ENCODE measurements at regions not wholly inside any gene's neighbourhood (a gene's known extent, or its start where the extent isn't known, plus 50 kb on each side); places are given as distances from the start of the nearest gene placed in this dataset.

- SMC1A ChIA-PET (ENCODE audit: uncharacterized antibody, unreplicated experiment) = no interaction called here
- Histone ChIP-seq H3K9me3 (replicated peaks; ENCODE audit: control insufficient read depth, insufficient read depth, low read length) (no peaks in the 10 kb centered on the region), H3K27me3 (replicated peaks in 1 of 2; ENCODE audit: control insufficient read depth in 2 of 2, insufficient read depth in 2 of 2, low read length in 1 of 2) (no peaks in the 10 kb centered on the region), H3K9ac (ENCODE audit: control insufficient read depth, insufficient read depth, low read length) (no peak overlapping the region), H2AFZ (ENCODE audit: control insufficient read depth, low read depth, low read length) (no peak overlapping the region), H3K79me2 (ENCODE audit: control insufficient read depth, insufficient read depth, low read length) (no peaks in the 10 kb centered on the region), H3K4me2 (ENCODE audit: control insufficient read depth, insufficient read depth) (no peak overlapping the region), H3K36me3 (ENCODE audit: control insufficient read depth in 2 of 2, insufficient read depth in 2 of 2, low read length in 1 of 2) (no peaks in the 10 kb centered on the region), H4K20me1 (ENCODE audit: control insufficient read depth, insufficient read depth) (no peaks in the 10 kb centered on the region), H3K4me1 (ENCODE audit: control insufficient read depth, insufficient read depth, low read length) (no peaks in the 10 kb centered on the region), H3K27ac (ENCODE audit: control insufficient read depth, insufficient read depth) (no peak overlapping the region), H3K4me3 (no peak overlapping the region)
- RAD21 ChIA-PET (ENCODE audit: unreplicated experiment) = no interaction called here
- BruUV-seq (replicated peaks) = no TSS peak
- TF ChIP-seq MTA3 (IDR thresholded peaks at IDR 0.05; ENCODE audit: borderline replicate concordance, low read length) = no peak
- peak; percentile 74 for TF ChIP-seq ATF7 (IDR thresholded peaks at IDR 0.05; ENCODE audit: low read depth)
- no peak for ATAC-seq
- no peak for DNase-seq (ENCODE audit: low read depth, low spot score)
- intact Hi-C loops (cut with micrococcal nuclease; ENCODE audit: unreplicated experiment) (no loop called here), in situ Hi-C loops (cut with MboI) (no loop called here)
- 0% methylated on average over 2 of the region's 2 CpGs for WGBS (ENCODE audit: insufficient coverage, insufficient replicate concordance, low lambda C conversion rate, missing lambda C conversion rate)
- POLR2A ChIA-PET = no interaction called here
- no peak for FAIRE-seq
- CTCF ChIA-PET = no interaction called here
These were observed 1799.9 kb upstream of the ACO1 start for GRCh38 chr9:30584559-30584958.

- Histone ChIP-seq H3K4me1 (ENCODE audit: control insufficient read depth, insufficient read depth, low read length) (no peaks in the 10 kb centered on the region), H3K27me3 (replicated peaks in 1 of 2; ENCODE audit: control insufficient read depth in 2 of 2, insufficient read depth in 2 of 2, low read length in 1 of 2) (no peaks in the 10 kb centered on the region), H3K79me2 (ENCODE audit: control insufficient read depth, insufficient read depth, low read length) (no peaks in the 10 kb centered on the region), H2AFZ (ENCODE audit: control insufficient read depth, low read depth, low read length) (no peak overlapping the region), H4K20me1 (ENCODE audit: control insufficient read depth, insufficient read depth) (no peaks in the 10 kb centered on the region), H3K4me3 (no peak overlapping the region), H3K27ac (ENCODE audit: control insufficient read depth, insufficient read depth) (no peak overlapping the region), H3K9ac (ENCODE audit: control insufficient read depth, insufficient read depth, low read length) (no peak overlapping the region), H3K9me3 (replicated peaks; ENCODE audit: control insufficient read depth, insufficient read depth, low read length) (no peaks in the 10 kb centered on the region), H3K36me3 (ENCODE audit: control insufficient read depth in 2 of 2, insufficient read depth in 2 of 2, low read length in 1 of 2) (no peaks in the 10 kb centered on the region), H3K4me2 (ENCODE audit: control insufficient read depth, insufficient read depth) (no peak overlapping the region)
- ATAC-seq (no peak), DNase-seq (ENCODE audit: low read depth, low spot score) (no peak), FAIRE-seq (no peak)
- ChIA-PET POLR2A (no interaction called here), CTCF (no interaction called here), SMC1A (ENCODE audit: uncharacterized antibody, unreplicated experiment) (interaction anchor here (1.6 kb wide), 1 partner anchor 10 kb away, joined by 5 read pairs; no protein-coding TSS in a partner anchor), RAD21 (ENCODE audit: unreplicated experiment) (interaction anchor here (1.5 kb wide), 1 partner anchor 8 kb away, joined by 5 read pairs; no protein-coding TSS in a partner anchor)
- TF ChIP-seq TAF1 (IDR thresholded peaks at IDR 0.05; ENCODE audit: borderline replicate concordance, low read depth, low read length) (no peak), ZNF207 (IDR thresholded peaks at IDR 0.05; ENCODE audit: borderline replicate concordance) (no peak), PRDM15 (CRISPR knock-in tag; IDR thresholded peaks at IDR 0.05) (no peak), ETV6 (conservative IDR thresholded peaks at IDR 0.05 in 1 of 2, IDR thresholded peaks at IDR 0.05 in 1 of 2; ENCODE audit: borderline replicate concordance in 1 of 2, low read depth in 1 of 2) (no peak), CHD1 (IDR thresholded peaks at IDR 0.05; ENCODE audit: low read depth, low read length) (no peak), MEF2A (IDR thresholded peaks at IDR 0.05; ENCODE audit: insufficient read depth, low read depth, low read length) (no peak), MEF2B (IDR thresholded peaks at IDR 0.05; ENCODE audit: partially characterized antibody, poor library complexity, severe bottlenecking) (no peak)
- no TSS peak for BruUV-seq (replicated peaks)
- 0% methylated on average over 1 of the region's 1 CpG for WGBS (ENCODE audit: insufficient coverage, insufficient replicate concordance, low lambda C conversion rate, missing lambda C conversion rate)
- in situ Hi-C loops (cut with MboI) (no loop called here), intact Hi-C loops (cut with micrococcal nuclease; ENCODE audit: unreplicated experiment) (no loop called here)
These were observed 1793.0 kb upstream of the ACO1 start for GRCh38 chr9:30591461-30591860.
